Esophagus muscularis mucosa (tissue), 4 donors: ENCODE measurements at regions not wholly inside any gene's neighbourhood (a gene's known extent, or its start where the extent isn't known, plus 50 kb on each side); places are given as distances from the start of the nearest gene placed in this dataset.

Experiments
- EP300 ChIP-seq: sonication (generic); formaldehyde crosslinking; IDR thresholded peaks from one replicate; pipeline ENCODE4 v1.6.1; 2017; ENCODE audit warnings: antibody characterized with exemption
- POLR2A ChIP-seq: fragments of 450-650 bp; IDR thresholded peaks from one replicate; pipeline ENCODE4 v1.6.1; 2017; ENCODE audit warnings: antibody characterized with exemption, moderate library complexity, mild to moderate bottlenecking, low read depth
- POLR2AphosphoS5 ChIP-seq, 2 donors: sonication (generic); formaldehyde crosslinking; IDR thresholded peaks; one replicate each; pipeline ENCODE4 v1.6.1; 2017; ENCODE audit warnings: antibody characterized with exemption in 2 of 2
- TF ChIP-seq, protein P1 (sequence below), 3 experiments: fragments of 200-600 bp in 2 of 3; fragments of 450-650 bp in 1 of 3; sonication (generic) in 2 of 3; IDR thresholded peaks; one replicate each; pipeline ENCODE4 v1.5.1; 2017 to 2019; ENCODE audit warnings: antibody characterized with exemption in 3 of 3, mild to moderate bottlenecking in 2 of 3, moderate library complexity in 1 of 3

DNA sequence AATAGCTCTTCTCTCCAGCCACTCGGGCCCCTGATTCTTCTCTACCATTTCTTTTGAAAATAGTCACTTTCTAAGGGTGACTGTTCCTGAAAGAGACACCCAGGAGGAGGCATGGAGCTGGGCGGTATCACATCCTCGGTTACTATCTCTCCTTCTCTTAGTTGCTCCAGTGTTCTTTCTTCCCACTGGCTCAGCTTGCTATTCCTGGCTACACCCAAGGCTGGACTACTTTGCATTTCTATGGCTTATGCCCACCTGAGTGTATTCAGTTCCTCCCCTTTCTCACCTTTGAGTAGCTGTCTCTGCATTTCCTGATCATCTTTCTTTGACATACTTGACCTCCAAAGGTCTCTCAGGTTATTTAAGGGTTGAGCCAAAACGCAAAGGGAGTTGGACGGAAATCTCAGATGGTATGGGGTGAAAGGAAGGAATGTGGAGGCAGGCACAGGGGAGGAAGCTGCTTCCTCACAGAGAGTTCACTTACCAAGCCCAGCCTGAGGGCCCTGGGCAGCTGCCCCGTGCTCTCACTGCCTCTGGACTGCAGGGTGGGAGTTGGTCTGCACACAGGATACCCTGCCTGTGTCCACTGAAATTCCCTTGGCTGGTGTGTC lies 155.7 kb downstream of the SNX19 start:
- TF ChIP-seq, protein P1, sequence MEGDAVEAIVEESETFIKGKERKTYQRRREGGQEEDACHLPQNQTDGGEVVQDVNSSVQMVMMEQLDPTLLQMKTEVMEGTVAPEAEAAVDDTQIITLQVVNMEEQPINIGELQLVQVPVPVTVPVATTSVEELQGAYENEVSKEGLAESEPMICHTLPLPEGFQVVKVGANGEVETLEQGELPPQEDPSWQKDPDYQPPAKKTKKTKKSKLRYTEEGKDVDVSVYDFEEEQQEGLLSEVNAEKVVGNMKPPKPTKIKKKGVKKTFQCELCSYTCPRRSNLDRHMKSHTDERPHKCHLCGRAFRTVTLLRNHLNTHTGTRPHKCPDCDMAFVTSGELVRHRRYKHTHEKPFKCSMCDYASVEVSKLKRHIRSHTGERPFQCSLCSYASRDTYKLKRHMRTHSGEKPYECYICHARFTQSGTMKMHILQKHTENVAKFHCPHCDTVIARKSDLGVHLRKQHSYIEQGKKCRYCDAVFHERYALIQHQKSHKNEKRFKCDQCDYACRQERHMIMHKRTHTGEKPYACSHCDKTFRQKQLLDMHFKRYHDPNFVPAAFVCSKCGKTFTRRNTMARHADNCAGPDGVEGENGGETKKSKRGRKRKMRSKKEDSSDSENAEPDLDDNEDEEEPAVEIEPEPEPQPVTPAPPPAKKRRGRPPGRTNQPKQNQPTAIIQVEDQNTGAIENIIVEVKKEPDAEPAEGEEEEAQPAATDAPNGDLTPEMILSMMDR (IDR thresholded peaks at IDR 0.05): no peak
- TF ChIP-seq POLR2A (no peak), POLR2AphosphoS5 (IDR thresholded peaks at IDR 0.05) (no peak), EP300 (no peak)
